ENCODE measurements at regions not wholly inside any gene's neighbourhood (a gene's known extent, or its start where the extent isn't known, plus 50 kb on each side); places are given as distances from the start of the nearest gene placed in this dataset.

GRCh38 chr16:7998789-7999453 lies 591.4 kb downstream of the TMEM114 start:
- WGBS, 2 donors, result 86% methylated on average over 11 of the region's 11 CpGs
- no peaks in the 10 kb centered on the region for H3K36me3 ChIP-seq
- DNase-seq, result no peak
- no peaks in the 10 kb centered on the region for H3K4me1 ChIP-seq
- TF ChIP-seq POLR2A (IDR thresholded peaks at IDR 0.05), result no peak
- TF ChIP-seq, protein P1, sequence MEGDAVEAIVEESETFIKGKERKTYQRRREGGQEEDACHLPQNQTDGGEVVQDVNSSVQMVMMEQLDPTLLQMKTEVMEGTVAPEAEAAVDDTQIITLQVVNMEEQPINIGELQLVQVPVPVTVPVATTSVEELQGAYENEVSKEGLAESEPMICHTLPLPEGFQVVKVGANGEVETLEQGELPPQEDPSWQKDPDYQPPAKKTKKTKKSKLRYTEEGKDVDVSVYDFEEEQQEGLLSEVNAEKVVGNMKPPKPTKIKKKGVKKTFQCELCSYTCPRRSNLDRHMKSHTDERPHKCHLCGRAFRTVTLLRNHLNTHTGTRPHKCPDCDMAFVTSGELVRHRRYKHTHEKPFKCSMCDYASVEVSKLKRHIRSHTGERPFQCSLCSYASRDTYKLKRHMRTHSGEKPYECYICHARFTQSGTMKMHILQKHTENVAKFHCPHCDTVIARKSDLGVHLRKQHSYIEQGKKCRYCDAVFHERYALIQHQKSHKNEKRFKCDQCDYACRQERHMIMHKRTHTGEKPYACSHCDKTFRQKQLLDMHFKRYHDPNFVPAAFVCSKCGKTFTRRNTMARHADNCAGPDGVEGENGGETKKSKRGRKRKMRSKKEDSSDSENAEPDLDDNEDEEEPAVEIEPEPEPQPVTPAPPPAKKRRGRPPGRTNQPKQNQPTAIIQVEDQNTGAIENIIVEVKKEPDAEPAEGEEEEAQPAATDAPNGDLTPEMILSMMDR (IDR thresholded peaks at IDR 0.05), result no peak
- H3K27ac ChIP-seq, result no peak overlapping the region
- intact Hi-C loops (cut with DNase I), result no loop called here
- no peaks in the 10 kb centered on the region for H3K27me3 ChIP-seq
- no peaks in the 10 kb centered on the region for H3K9me3 ChIP-seq
- H3K4me3 ChIP-seq, result no peak overlapping the region

DNA sequence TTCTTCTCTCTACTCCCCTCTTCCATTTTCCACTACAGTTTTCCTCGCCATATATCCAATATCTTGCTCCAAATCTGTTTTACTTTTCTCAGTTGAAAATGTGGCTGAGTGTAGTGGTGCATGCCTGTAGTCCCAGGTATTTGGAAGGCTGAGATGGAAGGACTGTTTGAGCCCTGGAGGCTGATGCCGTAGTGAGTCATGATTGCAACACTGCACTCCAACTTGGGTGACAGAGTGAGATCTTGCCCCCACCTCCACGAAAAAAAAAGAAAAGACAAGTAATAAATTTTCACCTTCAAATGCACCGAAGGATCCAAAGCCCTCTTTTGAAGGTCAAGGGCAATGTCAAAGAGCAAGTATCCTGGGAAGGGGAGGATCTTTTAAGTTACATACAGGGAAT lies 592.3 kb downstream of the TMEM114 start:
- no peak for TF ChIP-seq POLR2A (IDR thresholded peaks at IDR 0.05)
- TF ChIP-seq, protein P1 (IDR thresholded peaks at IDR 0.05), result no peak
- Histone ChIP-seq H3K27me3 (no peaks in the 10 kb centered on the region), H3K4me1 (no peaks in the 10 kb centered on the region), H3K9me3 (no peaks in the 10 kb centered on the region), H3K27ac (no peak overlapping the region), H3K4me3 (no peak overlapping the region), H3K36me3 (no peaks in the 10 kb centered on the region)
- 60 to 66% methylated on average over 4 of the region's 4 CpGs for WGBS, 2 donors
- intact Hi-C loops (cut with DNase I), result no loop called here
- DNase-seq, result no peak

DNA sequence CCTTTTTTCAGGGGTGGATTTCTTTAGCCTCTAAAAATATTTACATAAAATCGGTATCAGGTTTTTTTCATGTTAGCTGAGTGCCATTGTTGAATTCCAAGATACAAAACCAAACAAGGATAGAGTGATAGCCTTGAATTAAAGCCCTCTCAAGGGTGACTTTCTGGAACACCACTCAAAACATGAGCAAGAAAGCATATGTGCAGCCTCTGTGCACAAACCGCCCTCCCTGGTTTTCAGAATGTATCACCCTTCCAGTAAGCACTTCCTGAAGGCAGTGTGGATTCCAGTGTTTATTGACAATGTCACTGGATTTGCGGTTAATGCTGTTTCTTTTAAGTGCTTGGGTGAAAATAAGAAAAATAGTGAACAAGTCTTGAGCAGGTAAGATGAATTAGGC lies 597.7 kb downstream of the TMEM114 start:
- H3K9me3 ChIP-seq, result no peaks in the 10 kb centered on the region
- 32 to 56% methylated on average over 3 of the region's 3 CpGs for WGBS, 2 donors
- no peaks in the 10 kb centered on the region for H3K36me3 ChIP-seq
- TF ChIP-seq POLR2A (IDR thresholded peaks at IDR 0.05), result no peak
- TF ChIP-seq, protein P1 (IDR thresholded peaks at IDR 0.05), result no peak
- H3K4me3 ChIP-seq, result no peak overlapping the region
- no peaks in the 10 kb centered on the region for H3K4me1 ChIP-seq
- H3K27me3 ChIP-seq, result no peaks in the 10 kb centered on the region
- intact Hi-C loops (cut with DNase I), result no loop called here
- H3K27ac ChIP-seq, result no peak overlapping the region
- DNase-seq, result no peak

DNA sequence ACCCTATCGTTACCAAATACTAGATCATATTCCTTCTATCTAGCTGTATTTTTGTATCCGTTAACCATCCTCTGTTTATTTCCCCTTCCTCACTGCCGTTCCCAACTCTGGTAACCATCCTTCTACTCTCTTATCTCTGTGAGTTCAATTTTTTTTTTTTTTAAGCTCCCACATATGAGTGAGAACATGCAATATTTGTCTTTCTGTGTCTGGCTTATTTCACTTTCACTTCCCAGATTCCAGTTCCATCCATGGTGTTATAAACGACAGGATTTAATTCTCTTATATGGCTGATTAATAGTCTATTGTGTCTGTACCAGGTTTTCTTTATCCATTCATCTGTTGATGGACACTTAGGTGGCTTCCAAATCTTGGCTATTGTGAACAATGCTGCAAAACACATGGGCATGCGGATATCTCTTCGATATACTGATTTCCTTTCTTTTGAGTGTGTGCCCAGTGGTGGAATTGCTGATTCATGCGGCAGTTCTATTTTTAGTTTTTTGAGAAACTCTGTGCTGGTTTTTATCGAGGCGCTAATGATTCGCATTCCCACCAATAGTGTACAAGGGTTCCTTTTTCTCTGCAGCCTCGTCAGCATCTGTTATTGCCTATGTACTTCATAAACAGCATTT lies 599.6 kb downstream of the TMEM114 start:
- H3K9me3 ChIP-seq, result no peaks in the 10 kb centered on the region

GRCh38 chr16:7983676-7984075 lies 606.6 kb downstream of the TMEM114 start:
- WGBS, 2 donors, result 65 to 81% methylated on average over 2 to 3 of the region's 3 CpGs

More for the DNA sequence above, 599.6 kb downstream of the TMEM114 start:
- H3K4me3 ChIP-seq, result no peak overlapping the region
- H3K27ac ChIP-seq, result no peak overlapping the region
- intact Hi-C loops (cut with DNase I), result no loop called here
- WGBS, 2 donors, result 57 to 61% methylated on average over 11 of the region's 11 CpGs
- no peaks in the 10 kb centered on the region for H3K27me3 ChIP-seq
- TF ChIP-seq, protein P1 (IDR thresholded peaks at IDR 0.05), result no peak
- TF ChIP-seq POLR2A (IDR thresholded peaks at IDR 0.05), result no peak
- H3K4me1 ChIP-seq, result no peaks in the 10 kb centered on the region
- DNase-seq, result no peak
- H3K36me3 ChIP-seq, result no peaks in the 10 kb centered on the region

More at GRCh38 chr16:7983676-7984075, 606.6 kb downstream of the TMEM114 start:
- DNase-seq, result no peak
- H3K36me3 ChIP-seq, result no peaks in the 10 kb centered on the region
- no peak overlapping the region for H3K27ac ChIP-seq
- H3K4me1 ChIP-seq, result no peaks in the 10 kb centered on the region
- H3K4me3 ChIP-seq, result no peak overlapping the region
- TF ChIP-seq POLR2A (IDR thresholded peaks at IDR 0.05), result no peak
- TF ChIP-seq, protein P1 (IDR thresholded peaks at IDR 0.05), result no peak
- H3K27me3 ChIP-seq, result no peaks in the 10 kb centered on the region
- intact Hi-C loops (cut with DNase I), result no loop called here
- no peaks in the 10 kb centered on the region for H3K9me3 ChIP-seq
